Activated naive CD8-positive, alpha-beta T cell treated with anti-CD3 and anti-CD28 coated beads, Interleukin-2, amount 50 U/mL, for 16 hours (primary cell): ENCODE measurements at regions not wholly inside any gene's neighbourhood (a gene's known extent, or its start where the extent isn't known, plus 50 kb on each side); places are given as distances from the start of the nearest gene placed in this dataset.
"Not testable (repeated sequence)": the region's sequence is repeated elsewhere in the genome, so short reads cannot be mapped to it uniquely, and the experiment has no call there.

Source experiments
- DNase-seq: peaks from one replicate; pipeline ENCODE4 v3.0.0-alpha.2; 2020; ENCODE audit warnings: low read depth, low spot score

DNA sequence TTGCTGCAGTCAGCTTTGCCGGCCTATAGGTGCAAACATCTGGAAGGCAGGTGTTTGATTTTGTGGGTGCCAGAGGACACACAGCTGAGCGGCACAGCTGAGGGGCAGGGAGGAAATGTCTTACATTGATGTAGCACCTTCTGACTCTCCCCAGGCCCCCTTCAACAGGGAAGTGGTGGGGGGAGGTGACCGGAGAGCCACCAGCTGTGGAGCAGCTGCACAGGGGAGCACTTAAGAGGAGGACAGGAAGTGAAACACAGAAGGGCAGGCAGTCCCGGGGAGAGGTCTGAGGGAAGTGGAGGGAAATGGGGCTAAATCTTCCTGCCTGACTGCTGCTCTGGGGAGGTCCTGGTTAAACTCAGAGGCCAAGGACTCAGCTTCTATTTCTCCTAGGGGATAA lies 409.1 kb downstream of the TNS1 start:
- no peak for DNase-seq

DNA sequence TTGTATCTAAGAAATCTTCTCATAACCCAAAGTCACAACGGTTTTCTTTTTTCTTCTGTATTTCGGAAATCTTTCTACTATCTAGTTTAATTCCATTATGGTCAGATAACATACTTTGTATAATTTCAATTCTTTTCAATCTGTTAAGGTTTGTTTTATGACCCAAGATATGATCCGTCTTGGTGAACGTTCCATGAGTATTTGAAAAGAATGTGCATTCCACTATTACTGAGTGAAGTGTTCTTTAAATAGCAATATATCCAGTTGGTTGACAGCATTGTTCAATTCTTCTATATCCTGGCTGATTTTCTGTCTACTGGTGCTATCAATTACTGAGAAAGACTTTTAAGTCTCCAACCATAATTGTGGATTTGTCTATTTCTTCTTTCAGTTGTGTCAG lies 414.5 kb downstream of the TNS1 start:
- DNase-seq: no peak

DNA sequence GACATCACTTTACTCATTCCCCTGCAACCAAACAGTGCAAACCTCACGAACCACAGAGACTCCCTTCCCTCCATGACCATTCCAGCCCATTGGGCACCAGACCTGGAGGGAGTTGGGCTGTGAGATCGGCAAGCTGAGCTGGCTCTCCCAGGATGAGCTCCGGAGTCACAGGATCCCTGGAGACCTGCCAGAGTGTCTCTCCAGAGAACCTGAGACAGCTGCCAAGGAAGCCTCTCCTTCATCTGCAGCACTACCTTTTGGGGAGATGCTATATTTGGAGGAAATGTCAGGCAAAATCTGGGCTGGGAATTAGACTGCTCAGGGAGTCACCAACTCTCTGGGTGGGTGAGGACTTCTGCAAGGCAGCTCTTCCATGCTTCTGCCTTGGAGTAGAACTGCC lies 417.4 kb downstream of the TNS1 start:
- DNase-seq: no peak

DNA sequence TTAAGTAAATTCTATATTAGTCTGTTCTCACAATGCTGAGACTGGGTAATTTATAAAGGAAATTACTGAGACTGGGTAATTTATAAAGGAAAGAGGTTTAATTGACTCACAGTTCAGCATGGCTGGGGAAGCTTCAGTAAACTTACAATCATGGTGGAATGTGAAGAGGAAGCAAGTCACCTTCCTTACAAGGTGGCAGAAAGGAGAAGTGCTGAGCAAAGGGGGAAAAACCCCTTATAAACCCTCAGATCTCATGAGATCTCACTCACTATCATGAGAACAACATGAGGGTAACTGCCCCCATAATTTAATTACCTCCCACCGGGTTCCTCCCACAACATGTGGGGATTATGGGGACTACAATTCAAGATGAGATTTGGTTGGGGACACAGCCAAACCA lies 422.4 kb downstream of the TNS1 start:
- DNase-seq: not testable (repeated sequence)

DNA sequence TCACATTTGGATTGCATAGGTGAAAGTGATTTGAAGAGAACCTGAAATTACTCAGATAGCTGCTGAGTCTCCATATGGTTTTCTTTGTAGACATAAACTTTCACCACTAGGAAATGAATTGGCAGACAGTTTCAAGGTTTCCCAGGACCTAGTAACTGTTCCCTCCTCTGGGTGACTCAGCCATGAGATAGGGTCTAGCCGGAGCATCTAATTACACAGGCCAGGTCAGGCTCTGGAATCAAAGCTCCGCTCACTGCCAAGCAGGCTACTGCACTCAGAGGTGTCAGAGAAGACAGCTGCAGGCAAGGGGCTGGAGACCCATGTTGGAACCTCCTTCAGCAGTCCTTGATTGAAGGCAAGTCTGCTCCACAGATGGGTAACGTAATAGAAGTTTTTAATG lies 429.2 kb downstream of the TNS1 start:
- DNase-seq: no peak

DNA sequence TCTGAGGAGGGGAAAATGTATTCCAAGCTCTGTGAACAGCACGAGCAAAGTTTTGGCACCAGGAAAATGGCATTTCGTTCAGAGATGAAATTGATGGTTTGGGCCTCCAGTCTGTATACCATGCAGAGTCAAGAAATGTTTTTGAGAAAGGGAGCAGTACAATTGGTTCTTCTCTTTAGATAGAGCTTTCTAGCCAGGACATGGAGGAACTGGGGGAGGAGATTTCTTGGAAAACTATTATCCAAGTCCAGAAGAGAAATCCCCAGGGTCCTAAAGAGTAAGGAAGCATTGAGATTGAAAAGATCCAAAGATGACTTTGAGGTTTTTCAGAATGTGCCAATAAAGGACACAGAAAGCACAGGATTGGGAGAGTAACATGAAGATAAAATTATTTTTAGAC lies 432.4 kb downstream of the TNS1 start:
- DNase-seq: no peak

DNA sequence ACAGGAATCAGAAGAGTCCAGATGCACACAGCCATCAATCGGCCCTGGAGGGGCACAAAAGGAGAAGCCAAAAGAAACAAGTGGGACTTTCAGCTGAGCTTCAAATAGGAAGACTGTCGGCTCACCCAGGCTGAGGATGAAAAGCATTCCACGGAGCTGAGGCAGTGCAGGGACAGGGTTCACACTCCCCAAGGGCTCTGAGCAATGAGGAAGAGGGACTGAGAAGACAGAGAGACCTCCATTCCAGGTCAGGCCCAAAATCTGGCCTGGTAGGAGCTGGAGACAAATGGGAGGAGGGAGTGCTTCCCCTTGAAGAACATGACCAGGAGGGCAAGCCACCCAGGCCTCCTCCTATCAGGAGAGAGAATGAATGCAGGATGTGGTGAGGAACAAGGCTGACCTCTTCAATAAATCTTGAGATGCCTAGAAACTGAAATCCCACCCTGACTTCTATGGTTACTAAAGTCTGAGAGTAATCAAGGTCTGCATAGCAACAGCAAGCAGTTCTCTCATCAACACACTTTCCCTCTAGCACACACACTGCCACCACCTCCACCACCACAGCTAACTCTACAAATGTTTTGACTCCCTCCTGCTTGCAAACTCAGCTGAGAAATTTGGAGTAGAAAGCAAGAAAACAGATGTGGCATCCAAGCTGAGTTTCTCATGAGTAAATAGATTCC lies 434.4 kb downstream of the TNS1 start:
- no peak for DNase-seq

DNA sequence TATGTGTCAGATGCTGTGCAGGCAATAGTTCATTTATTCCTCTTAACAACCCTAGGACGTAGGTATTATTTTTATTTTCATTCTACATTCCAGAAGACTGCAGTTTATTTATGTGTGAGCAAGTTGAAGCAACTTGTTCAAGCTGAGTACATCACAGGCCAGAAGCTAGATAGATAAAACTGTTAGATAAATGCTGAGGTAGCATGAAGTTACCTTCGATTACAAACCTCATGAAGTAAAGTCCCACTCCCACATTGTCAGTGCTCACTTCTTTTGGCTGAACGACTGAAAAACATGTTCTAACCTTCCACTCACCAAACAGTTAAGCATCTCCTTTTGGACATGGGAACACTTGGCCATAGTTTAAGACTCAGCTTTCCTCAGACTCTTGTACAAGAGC lies 439.2 kb downstream of the TNS1 start:
- DNase-seq: no peak

DNA sequence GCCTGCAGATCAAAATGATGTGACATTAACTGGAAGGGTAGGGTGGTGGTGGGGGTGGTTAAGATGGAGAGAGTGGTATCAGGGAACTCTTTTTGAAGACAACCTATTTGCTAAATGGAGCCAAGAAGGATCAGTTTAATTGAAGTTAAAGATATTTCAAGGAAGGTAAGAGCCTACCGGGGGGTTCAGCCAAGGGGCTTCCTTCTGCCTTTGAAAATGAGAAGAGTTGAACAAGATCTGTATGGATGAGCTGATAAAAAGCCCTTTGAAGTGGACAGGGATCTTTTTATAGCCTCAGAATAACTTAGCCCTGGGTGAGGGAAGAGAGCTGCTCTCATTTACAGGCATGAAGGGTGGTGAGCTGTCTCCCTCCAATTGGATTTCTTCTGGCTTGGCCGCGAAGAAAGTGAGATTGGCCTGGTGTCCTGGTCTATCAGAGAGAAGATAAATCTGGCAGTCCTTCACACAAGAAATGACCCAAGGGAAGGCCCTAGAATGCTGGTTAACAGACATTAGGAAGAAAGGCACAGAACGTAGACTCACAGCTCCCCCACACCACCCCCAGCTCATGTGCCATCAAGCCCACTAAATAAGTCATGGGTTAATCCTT lies 439.8 kb downstream of the TNS1 start:
- no peak for DNase-seq

DNA sequence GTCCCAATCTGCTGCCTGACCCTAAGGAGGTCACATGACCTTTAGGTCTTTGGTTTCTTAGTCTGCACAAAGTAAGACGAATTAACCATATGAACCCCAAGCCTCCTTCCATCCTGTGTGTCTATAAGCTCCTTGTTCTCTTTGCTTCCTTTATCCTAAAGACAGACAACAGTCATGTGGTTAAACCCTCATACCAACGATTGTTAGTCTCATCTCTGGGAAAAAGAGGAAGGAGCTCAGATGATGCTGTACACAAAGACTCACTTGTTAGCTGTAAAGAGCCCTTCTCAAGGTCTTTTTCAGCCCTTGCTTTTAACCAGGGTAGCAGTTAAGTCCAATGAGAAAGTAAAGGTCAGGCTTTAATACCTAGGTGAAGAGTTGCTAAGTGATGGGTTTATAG lies 443.7 kb downstream of the TNS1 start:
- DNase-seq: no peak

DNA sequence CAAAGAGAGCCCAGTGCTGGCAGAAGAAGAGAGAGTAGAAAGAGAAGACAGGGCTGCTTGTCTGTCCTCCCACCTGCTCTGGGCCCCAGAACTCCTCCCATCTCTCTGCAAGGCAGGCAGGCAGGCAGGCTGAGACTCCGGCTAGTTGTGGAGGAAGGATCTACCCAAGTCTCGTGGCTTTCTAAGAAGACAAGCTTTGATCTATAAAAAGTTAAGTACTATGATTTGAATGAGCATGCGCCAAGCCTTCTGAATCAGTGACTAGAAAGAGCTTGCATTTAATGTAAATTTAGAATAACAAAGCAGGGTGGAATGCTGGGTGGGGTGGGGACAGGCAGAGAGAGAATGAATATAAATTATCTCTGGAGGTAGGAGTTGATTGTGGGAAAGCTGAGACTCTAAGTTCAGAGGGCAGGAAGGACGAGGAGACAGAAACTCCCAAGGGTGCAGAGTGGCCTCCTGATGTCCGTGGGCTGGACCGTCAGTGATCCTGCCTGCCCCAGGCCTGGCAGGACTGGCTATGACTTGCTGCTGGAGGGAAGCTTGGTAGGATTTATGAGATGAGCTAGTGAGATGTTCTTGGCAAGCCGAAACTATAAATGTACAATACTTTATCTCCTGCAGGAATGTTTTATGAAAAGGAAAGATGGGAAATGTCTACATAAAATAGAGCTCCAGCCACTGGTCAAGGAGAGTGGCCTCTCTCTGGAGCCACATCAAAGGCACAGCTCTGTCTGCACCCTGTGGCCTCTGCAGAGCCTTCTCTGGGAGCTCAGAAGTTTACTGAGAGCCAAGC lies 447.5 kb downstream of the TNS1 start:
- no peak for DNase-seq

DNA sequence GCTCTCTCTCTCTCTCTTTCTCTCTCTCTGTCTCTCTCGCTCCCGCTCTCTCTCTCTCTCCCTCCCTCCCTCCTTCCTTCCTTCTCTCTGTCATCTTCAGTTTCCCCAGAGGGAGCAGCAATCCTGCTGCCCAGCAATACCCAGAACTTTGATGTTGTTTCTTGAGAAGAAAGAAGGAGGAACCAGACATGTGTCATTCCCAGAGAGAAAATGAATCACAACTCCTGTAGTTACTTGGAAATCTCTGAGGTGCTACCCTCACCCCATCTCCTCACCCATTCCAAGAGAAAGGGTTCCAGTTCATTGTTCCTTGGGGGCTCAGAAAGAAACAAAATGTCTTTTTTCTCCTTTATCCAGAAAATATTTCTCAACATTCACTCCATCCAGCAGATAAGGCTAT lies 449.1 kb downstream of the TNS1 start:
- no peak for DNase-seq

DNA sequence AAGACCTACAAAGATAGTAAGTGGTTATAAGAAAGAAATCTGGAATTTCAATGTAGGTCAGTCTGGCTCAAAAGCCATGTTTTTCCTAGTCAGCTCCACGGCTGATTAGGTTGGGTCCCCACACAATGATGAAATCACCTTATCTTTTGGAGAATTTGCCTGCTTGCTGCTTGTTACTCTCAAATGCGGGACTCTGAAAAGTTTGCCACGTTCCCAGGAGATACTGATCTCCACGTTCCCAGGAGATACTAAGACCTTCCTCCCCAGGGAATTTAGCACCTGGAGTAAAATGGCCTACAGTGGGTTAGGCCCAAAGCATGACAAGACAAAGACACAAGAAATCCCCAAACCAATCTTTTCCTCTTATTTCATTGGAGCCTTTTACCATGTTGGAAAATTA lies 449.6 kb downstream of the TNS1 start:
- DNase-seq: no peak

DNA sequence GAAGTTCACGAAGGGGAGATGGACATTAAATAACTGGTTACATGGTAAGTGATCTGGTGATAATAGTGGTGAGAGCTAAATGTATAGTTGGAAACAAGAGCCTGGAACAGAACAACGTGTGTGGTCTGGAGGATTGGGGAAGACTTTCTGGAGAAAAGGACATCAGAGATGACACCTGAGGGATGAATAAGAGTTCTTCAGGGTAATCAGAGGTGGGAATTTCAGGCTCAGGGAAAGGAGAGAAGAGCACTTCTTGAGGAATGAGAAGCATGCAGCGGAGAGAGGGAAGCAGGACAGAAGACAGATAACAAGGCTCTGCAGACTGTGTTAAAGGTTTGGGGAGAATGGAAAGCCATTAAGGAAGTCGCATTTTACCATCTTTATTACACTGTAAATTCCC lies 450.7 kb downstream of the TNS1 start:
- DNase-seq: no peak

DNA sequence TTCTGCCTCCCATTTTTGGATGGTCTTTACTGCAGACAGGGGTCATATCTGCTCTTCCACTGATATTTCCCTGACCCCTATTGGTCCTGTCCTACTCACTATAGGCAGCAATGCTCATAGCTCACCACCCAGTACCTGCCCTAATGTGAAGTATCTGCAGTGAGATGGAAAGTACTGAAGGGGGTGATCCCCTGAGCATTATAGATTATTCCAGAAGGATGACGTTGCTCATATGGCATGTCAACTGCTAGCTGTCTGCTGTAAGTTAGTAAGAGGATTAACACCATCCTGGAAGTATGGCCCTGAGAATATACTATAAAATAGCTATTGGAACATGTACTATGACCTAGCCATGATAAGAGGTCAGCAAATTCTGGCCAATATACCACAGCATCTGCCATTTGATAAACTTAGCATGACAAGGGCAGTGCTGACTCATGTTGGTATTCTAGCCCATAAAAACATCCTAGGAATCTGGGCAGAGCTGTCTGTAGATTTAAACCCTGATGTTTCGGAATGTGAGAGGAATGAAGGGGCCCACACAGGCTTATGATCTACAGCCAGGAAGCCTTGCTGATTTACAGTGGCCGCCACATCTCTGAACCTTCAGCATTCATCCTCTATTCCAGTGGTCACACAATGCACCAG lies 451.4 kb downstream of the TNS1 start:
- DNase-seq: no peak

DNA sequence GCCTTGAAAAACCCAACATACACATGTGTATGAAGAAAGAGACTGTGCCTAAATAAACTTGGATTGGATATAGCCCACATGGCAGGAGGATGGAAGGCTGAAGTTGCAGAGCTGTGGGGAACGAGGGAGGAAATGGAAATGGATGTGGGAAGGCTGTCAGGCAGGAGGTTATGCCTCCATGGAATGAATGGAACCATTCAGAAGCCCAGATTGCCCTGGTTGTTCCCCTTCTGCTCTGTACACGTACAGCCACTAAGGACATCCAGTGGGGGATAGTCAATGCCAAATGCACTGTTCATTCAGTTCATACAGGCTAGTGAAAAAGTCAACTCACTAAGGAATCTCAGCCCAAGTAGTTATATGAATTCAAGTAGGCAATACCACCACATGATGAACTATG lies 463.7 kb downstream of the TNS1 start:
- DNase-seq: no peak

DNA sequence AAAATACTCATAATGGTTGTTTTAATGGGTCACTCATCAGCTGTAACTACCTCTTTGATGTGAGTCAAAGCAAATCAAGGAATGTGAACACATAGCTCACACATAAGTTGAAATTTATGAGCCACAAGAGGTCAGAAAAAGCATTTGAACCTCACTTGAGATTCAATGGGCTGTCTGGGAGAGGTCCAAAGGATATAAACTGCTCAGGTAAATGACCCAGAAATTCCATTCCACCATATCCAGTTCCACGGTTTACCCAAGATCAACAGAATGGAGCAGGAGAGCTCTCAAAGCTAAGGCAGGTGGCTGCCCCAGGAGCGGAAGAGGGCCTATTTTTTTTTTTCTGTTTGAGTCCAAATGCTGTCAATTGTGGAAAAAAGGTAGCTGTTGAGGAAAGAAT lies 464.1 kb downstream of the TNS1 start:
- no peak for DNase-seq

DNA sequence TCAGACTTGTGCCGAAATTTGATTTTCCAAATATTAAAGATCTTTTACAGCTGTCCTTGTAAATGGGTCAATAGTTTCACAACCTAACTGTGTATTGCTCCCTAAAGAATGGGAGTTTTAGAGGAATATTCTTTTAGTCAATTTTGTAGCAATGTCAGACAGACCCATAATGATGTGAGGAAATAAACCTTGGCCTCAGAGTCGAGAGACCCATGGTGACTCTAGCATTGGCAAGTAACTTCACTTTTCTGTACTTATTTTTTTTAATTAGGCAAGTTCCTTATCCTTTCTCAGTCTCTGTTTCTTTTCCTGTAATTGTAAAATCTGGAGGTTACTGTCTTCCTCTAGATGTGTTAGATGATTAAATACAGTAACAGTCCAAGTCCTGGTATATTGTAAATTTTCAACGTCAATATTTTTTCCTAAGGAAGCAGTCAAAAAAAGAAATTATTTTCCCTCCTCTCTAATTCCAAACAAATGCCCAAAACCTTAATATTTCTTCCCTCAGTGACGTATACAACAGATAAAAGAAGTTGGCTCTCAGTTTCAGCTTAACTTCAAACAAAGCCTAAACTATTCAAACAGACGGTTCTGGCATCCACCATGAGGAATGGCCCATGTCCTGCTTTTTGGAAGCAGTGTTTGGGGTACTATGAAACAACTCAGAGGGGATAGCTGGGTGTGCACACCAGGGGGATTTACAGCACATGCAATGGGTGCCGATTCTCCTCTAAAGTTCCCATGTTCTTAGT lies 466.7 kb downstream of the TNS1 start:
- DNase-seq: no peak

DNA sequence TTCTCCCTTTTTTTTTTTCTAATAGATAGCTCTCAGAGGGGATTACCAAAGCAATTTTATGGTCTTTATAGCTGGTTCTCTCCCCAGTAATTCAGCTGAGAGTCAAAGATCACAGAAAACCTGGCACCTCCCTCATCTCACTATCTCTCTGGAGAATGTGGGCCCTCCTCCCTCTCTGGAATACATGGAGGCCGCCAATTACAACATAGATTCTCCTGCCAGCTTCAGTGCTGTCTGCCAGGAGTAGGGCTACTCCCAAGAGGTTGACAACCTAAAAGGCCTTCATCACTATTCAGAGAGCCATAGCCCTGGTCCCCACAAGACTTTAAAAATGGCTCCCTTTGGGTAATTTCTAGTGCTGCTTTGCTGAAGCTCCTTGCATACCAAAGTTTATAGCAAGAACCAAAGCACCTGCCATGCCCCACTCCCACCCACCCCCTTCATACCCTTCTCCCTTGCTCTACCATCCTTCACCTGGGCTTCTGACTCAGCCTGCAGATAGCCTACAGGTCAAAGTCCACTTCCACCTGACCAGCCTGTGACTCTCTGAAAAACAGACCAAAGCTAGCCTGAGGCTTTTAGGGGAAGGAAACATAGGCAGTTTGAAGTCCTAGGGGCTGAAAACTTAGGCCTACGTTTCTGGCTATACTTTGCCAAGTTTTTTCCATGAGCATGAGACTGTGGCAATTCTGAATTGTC lies 472.3 kb downstream of the TNS1 start:
- no peak for DNase-seq

DNA sequence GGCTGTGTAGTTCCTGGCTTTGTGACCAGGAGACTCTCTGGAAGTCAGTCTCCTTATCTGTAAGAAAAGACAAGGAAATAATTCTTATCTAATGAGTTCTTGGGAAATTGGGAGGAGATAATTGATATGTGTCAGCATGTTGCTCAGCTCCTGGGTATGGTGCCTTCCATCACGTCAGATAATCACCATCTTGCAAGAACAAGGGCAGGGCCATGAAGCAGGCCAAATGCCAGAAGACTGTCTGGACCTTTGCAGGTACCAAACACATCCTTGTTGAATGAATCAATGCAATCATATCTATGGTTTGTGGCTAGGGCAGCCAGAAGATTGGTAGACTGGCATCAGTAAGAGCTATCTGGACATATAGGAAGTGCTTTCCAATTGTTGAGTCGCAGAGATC lies 473.5 kb downstream of the TNS1 start:
- DNase-seq: no peak

DNA sequence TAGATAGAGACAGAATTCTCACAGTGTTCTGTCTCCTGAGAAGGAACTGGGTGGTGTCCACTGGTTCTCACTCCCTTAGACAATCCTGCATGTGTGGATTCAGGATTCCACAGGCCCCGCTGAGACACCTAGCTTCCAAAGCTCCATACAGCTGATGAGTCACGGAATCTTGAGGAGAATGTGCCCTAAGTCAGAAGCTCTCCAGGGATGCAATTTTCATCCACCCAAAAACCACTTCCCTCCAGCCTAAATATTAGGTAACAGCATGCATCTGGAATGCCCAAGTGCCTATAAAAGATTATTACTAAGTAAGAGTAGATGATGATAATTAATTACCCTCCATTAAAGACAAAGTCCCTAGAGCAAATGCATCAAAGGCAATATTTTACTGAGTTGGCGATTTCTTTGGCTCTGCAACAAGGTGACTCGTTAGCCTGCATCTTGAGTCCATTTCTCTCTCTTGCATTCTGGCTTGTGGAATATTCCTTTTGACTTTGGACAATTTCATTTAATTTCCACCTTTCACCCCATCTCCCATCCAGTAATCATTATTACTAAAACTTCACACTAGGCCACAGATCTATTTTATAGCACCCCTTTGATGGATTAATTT lies 475.1 kb downstream of the TNS1 start:
- DNase-seq: no peak
